Mucosa of rectum (tissue), 2 donors: ENCODE measurements at regions not wholly inside any gene's neighbourhood (a gene's known extent, or its start where the extent isn't known, plus 50 kb on each side); places are given as distances from the start of the nearest gene placed in this dataset.

Experiments used
- H3K27ac ChIP-seq, 2 donors: one replicate each; pipeline ENCODE4 v1.7.0; 2013; ENCODE audit warnings: inconsistent platforms in 2 of 2, low read depth in 2 of 2, low read length in 2 of 2
- H3K27me3 ChIP-seq, 2 donors: one replicate each; pipeline ENCODE4 v1.7.0; 2013; ENCODE audit warnings: low read length in 2 of 2; ENCODE audit not compliant: control insufficient read depth in 2 of 2, insufficient read depth in 2 of 2
- H3K36me3 ChIP-seq, 2 donors: one replicate each; pipeline ENCODE4 v1.7.0; 2013; ENCODE audit warnings: low read length in 2 of 2; ENCODE audit not compliant: control insufficient read depth in 2 of 2, insufficient read depth in 2 of 2
- H3K4me1 ChIP-seq, 2 donors: one replicate each; pipeline ENCODE4 v1.7.0; 2013; ENCODE audit warnings: low read length in 2 of 2, mild to moderate bottlenecking in 1 of 2; ENCODE audit not compliant: control insufficient read depth in 2 of 2, insufficient read depth in 2 of 2
- H3K4me3 ChIP-seq, 2 donors: one replicate each; pipeline ENCODE4 v1.7.0; 2013; ENCODE audit warnings: low read length in 2 of 2
- H3K9ac ChIP-seq, 2 donors: one replicate each; pipeline ENCODE4 v1.7.0; 2013; ENCODE audit warnings: low read length in 2 of 2, low read depth in 1 of 2, mild to moderate bottlenecking in 1 of 2
- H3K9me3 ChIP-seq, 2 donors: one replicate each; pipeline ENCODE4 v1.7.0; 2013; ENCODE audit warnings: low read length in 2 of 2; ENCODE audit not compliant: control insufficient read depth in 2 of 2
- donor health status: healthy.
- donor health status: Normal muscosa, but diverticular disease.

- H3K4me3 ChIP-seq = no peak overlapping the region
- H3K36me3 ChIP-seq = no peaks in the 10 kb centered on the region
- H3K27ac ChIP-seq = no peak overlapping the region
- no peaks in the 10 kb centered on the region for H3K9me3 ChIP-seq
- peaks cover 0 to 5% of the 10 kb centered on the region in 2 donors for H3K4me1 ChIP-seq
- no peaks in the 10 kb centered on the region for H3K27me3 ChIP-seq
- no peak overlapping the region for H3K9ac ChIP-seq
Observed at GRCh38 chr13:73991884-73992283, 142.3 kb downstream of the KLF12 start.

- Histone ChIP-seq H3K4me3 (no peak overlapping the region), H3K27me3 (no peaks in the 10 kb centered on the region), H3K27ac (no peak overlapping the region), H3K36me3 (no peaks in the 10 kb centered on the region), H3K4me1 (peaks cover 0 to 5% of the 10 kb centered on the region in 2 donors), H3K9ac (no peak overlapping the region), H3K9me3 (no peaks in the 10 kb centered on the region)
Observed at GRCh38 chr13:73991384-73991783, 142.8 kb downstream of the KLF12 start.

GRCh38 chr13:73989244-73989843, 144.9 kb downstream of the KLF12 start:
- Histone ChIP-seq H3K36me3 (no peaks in the 10 kb centered on the region), H3K27me3 (no peaks in the 10 kb centered on the region), H3K9ac (no peak overlapping the region), H3K27ac (no peak overlapping the region), H3K4me1 (peaks cover 0 to 5% of the 10 kb centered on the region in 2 donors), H3K4me3 (no peak overlapping the region), H3K9me3 (no peaks in the 10 kb centered on the region)

DNA sequence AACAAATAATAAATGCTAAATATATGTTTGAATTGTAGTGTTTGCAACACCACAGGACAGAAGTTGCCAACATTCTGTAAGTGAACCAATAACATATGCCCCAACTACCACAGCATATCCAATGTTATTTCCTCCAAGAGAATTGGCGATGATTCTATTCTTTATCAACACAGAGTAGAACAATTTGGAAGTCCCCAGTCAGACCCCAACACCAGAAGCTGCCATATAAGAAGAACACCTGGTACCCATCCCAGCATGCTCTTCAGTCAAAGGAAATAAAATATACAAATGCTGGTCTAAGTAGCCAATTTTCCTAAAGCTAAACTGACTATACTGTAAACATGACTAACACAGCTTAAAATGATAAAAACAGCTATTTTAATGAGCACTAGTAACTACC, 145.7 kb downstream of the KLF12 start:
- Histone ChIP-seq H3K4me1 (peaks cover 0 to 5% of the 10 kb centered on the region in 2 donors), H3K9ac (no peak overlapping the region), H3K9me3 (no peaks in the 10 kb centered on the region), H3K27me3 (no peaks in the 10 kb centered on the region), H3K27ac (no peak overlapping the region), H3K4me3 (no peak overlapping the region), H3K36me3 (no peaks in the 10 kb centered on the region)

- no peak overlapping the region for H3K9ac ChIP-seq
- H3K9me3 ChIP-seq = no peaks in the 10 kb centered on the region
- H3K36me3 ChIP-seq = no peaks in the 10 kb centered on the region
- H3K4me3 ChIP-seq = no peak overlapping the region
- peaks cover 0 to 5% of the 10 kb centered on the region in 2 donors for H3K4me1 ChIP-seq
- H3K27me3 ChIP-seq = no peaks in the 10 kb centered on the region
- no peak overlapping the region for H3K27ac ChIP-seq
Observed at GRCh38 chr13:73987618-73988017, 146.6 kb downstream of the KLF12 start.

DNA sequence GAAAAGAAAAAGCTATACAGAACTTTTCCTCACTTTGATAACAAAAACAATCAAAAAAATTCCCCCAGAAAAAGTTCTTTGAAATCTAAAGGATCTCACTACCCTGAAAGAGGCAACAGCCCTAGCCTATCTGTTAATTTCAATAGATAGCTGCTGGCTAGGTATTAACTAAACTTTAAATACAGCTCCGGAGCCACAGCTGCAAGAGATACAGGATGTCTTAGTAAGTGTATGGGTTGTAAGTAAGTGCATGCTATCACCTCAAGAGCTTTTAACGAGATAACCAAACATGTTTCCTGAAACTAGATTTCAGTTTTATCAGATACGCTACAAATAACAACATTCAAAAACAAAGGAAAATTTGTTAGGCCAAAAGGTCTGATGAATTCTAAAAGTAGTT, 148.4 kb downstream of the KLF12 start:
- Histone ChIP-seq H3K9ac (no peak overlapping the region), H3K27me3 (no peaks in the 10 kb centered on the region), H3K36me3 (no peaks in the 10 kb centered on the region), H3K27ac (no peak overlapping the region), H3K4me1 (peaks cover 0 to 5% of the 10 kb centered on the region in 2 donors), H3K9me3 (no peaks in the 10 kb centered on the region), H3K4me3 (no peak overlapping the region)

GRCh38 chr13:73984949-73985691, 149.1 kb downstream of the KLF12 start:
- no peaks in the 10 kb centered on the region for H3K36me3 ChIP-seq
- H3K4me1 ChIP-seq = peaks cover 0 to 5% of the 10 kb centered on the region in 2 donors
- H3K27ac ChIP-seq = no peak overlapping the region
- no peak overlapping the region for H3K9ac ChIP-seq
- H3K27me3 ChIP-seq = no peaks in the 10 kb centered on the region
- H3K4me3 ChIP-seq = no peak overlapping the region
- H3K9me3 ChIP-seq = no peaks in the 10 kb centered on the region

DNA sequence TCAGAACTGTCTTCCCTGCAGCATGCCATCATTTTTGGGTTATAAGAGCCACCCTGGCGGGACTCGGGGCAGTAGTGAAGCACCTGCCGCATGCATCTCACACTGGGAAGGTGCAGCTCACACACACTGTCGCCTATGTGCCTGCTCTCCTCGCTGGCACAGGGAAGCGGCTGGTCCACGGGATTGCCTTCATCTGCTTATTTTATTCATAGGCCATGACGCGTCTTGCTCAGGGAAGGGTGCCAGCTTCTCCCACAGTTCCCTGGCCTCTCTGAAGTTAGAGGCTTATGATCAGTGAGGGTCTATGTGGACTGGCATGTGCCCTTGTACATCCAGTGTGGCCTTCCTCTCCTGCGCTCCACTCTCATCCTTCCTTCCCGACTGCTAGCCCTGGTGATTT, 150.0 kb downstream of the KLF12 start:
- Histone ChIP-seq H3K27ac (no peak overlapping the region), H3K4me1 (peaks cover 0 to under 1% of the 10 kb centered on the region in 2 donors), H3K36me3 (no peaks in the 10 kb centered on the region)

DNA sequence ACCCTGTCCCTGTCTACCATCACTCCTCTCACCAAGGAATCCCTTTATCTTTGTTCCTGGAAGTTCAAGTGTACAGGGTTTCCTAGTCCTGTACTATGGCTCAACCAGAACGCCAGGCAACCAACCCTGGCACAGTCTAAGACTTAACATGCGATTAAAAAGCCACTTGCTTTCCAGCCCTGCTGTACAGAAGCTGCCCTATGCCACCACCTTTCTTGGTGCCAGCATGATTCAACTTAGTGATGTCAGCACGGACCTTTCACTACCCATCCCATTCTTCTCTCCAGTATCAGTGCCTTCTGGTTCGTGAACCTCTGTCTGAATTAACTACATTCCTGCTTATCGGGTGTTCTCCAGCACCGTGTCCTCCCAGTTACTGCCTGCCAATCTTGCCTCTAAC, 151.1 kb downstream of the KLF12 start:
- H3K4me3 ChIP-seq = no peak overlapping the region
- H3K4me1 ChIP-seq = no peaks in the 10 kb centered on the region
- no peaks in the 10 kb centered on the region for H3K27me3 ChIP-seq
- H3K36me3 ChIP-seq = no peaks in the 10 kb centered on the region
- no peaks in the 10 kb centered on the region for H3K9me3 ChIP-seq
- no peak overlapping the region for H3K27ac ChIP-seq
- H3K9ac ChIP-seq = no peak overlapping the region

More for the DNA sequence above, 150.0 kb downstream of the KLF12 start:
- no peaks in the 10 kb centered on the region for H3K27me3 ChIP-seq
- no peak overlapping the region for H3K9ac ChIP-seq
- H3K9me3 ChIP-seq = no peaks in the 10 kb centered on the region
- H3K4me3 ChIP-seq = no peak overlapping the region

DNA sequence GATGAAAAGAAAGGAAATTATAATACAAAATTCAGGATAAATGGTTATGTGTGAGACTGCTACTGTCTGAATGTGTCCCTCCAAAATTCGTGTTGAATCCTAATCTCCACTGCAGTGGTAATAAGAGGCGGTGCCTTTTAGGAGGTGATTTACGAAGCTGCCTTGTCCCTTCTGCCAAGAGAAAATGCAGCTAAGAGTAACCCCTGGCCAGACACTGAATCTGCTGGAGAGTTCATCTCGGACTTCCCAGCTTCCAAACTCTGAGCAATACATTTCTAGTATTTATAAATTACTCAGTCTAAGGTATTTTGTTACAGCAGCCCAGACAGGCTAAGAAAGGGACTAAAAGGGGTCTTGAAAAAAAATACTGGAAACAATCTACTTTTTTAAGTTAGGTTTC, 152.6 kb downstream of the KLF12 start:
- Histone ChIP-seq H3K9ac (no peak overlapping the region), H3K4me1 (no peaks in the 10 kb centered on the region), H3K27ac (no peak overlapping the region), H3K27me3 (no peaks in the 10 kb centered on the region), H3K36me3 (no peaks in the 10 kb centered on the region), H3K4me3 (no peak overlapping the region), H3K9me3 (no peaks in the 10 kb centered on the region)
